ENCODE measurements at regions not wholly inside any gene's neighbourhood (a gene's known extent, or its start where the extent isn't known, plus 50 kb on each side); places are given as distances from the start of the nearest gene placed in this dataset.

GRCh38 chr14:76591266-76591665 lies 170.0 kb upstream of the VASH1 start:
- TF ChIP-seq POLR2A (IDR thresholded peaks at IDR 0.05): no peak
- TF ChIP-seq, protein P1, sequence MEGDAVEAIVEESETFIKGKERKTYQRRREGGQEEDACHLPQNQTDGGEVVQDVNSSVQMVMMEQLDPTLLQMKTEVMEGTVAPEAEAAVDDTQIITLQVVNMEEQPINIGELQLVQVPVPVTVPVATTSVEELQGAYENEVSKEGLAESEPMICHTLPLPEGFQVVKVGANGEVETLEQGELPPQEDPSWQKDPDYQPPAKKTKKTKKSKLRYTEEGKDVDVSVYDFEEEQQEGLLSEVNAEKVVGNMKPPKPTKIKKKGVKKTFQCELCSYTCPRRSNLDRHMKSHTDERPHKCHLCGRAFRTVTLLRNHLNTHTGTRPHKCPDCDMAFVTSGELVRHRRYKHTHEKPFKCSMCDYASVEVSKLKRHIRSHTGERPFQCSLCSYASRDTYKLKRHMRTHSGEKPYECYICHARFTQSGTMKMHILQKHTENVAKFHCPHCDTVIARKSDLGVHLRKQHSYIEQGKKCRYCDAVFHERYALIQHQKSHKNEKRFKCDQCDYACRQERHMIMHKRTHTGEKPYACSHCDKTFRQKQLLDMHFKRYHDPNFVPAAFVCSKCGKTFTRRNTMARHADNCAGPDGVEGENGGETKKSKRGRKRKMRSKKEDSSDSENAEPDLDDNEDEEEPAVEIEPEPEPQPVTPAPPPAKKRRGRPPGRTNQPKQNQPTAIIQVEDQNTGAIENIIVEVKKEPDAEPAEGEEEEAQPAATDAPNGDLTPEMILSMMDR (IDR thresholded peaks at IDR 0.05): no peak
- no peak for TF ChIP-seq EP300 (IDR thresholded peaks at IDR 0.05)

Data from ovary (tissue), 3 donors.